ENCODE measurements at regions not wholly inside any gene's neighbourhood (a gene's known extent, or its start where the extent isn't known, plus 50 kb on each side); places are given as distances from the start of the nearest gene placed in this dataset.
"Not testable (repeated sequence)": the region's sequence is repeated elsewhere in the genome, so short reads cannot be mapped to it uniquely, and the experiment has no call there.

- DNase-seq = no peak
Measured at GRCh38 chrX:79482686-79483085, 115.6 kb upstream of the ITM2A start.

GRCh38 chrX:79477691-79478090, 110.6 kb upstream of the ITM2A start:
- no peak for DNase-seq

- no peak for DNase-seq
Measured at GRCh38 chrX:79466636-79467035, 99.5 kb upstream of the ITM2A start.

GRCh38 chrX:79462458-79462857, 95.3 kb upstream of the ITM2A start:
- DNase-seq = no peak

- not testable (repeated sequence) for DNase-seq
Measured at GRCh38 chrX:79456593-79456992, 89.5 kb upstream of the ITM2A start.

- no peak for DNase-seq
Measured at GRCh38 chrX:79452881-79453280, 85.7 kb upstream of the ITM2A start.

GRCh38 chrX:79444694-79445210, 77.6 kb upstream of the ITM2A start:
- no peak for DNase-seq

GRCh38 chrX:79443121-79443520, 76.0 kb upstream of the ITM2A start:
- no peak for DNase-seq

GRCh38 chrX:79440336-79440735, 73.2 kb upstream of the ITM2A start:
- DNase-seq = no peak
